Hepatocyte (in vitro differentiated cells): ENCODE measurements at regions not wholly inside any gene's neighbourhood (a gene's known extent, or its start where the extent isn't known, plus 50 kb on each side); places are given as distances from the start of the nearest gene placed in this dataset.

Experiments used
- DNase-seq: peaks from one replicate; pipeline ENCODE4 v3.0.0-alpha.2; 2016; ENCODE audit warnings: low spot score
- H2AFZ ChIP-seq: fragments of 200-600 bp; sonication (generic); 2 replicates; pipeline ENCODE4 v1.6.0; 2016; ENCODE audit warnings: antibody characterized with exemption, mild to moderate bottlenecking
- H3K27ac ChIP-seq: fragments of 200-600 bp; sonication (generic); 2 replicates; pipeline ENCODE4 v1.5.1; 2016; ENCODE audit warnings: mild to moderate bottlenecking
- H3K27me3 ChIP-seq: fragments of 200-600 bp; sonication (generic); 2 replicates; pipeline ENCODE4 v1.6.1; 2016
- H3K36me3 ChIP-seq: fragments of 200-600 bp; sonication (generic); replicated peaks from 2 replicates; pipeline ENCODE4 v1.5.1; 2016; ENCODE audit warnings: low read depth; ENCODE audit not compliant: insufficient read depth
- H3K4me1 ChIP-seq: fragments of 200-600 bp; sonication (generic); 2 replicates; pipeline ENCODE4 v1.5.1; 2016; ENCODE audit warnings: mild to moderate bottlenecking, moderate library complexity; ENCODE audit not compliant: insufficient read depth
- H3K4me2 ChIP-seq: fragments of 200-600 bp; sonication (generic); 2 replicates; pipeline ENCODE4 v1.6.0; 2016
- H3K4me3 ChIP-seq: fragments of 200-600 bp; sonication (generic); 2 replicates; pipeline ENCODE4 v1.5.1; 2016; ENCODE audit warnings: mild to moderate bottlenecking
- H3K79me2 ChIP-seq: fragments of 200-600 bp; sonication (generic); 2 replicates; pipeline ENCODE4 v1.6.0; 2017; ENCODE audit warnings: mild to moderate bottlenecking
- H3K9me2 ChIP-seq: fragments of 200-600 bp; sonication (generic); replicated peaks from 2 replicates; pipeline ENCODE4 v1.6.0; 2017; ENCODE audit warnings: mild to moderate bottlenecking; ENCODE audit not compliant: insufficient read depth
- H3K9me3 ChIP-seq: fragments of 200-600 bp; sonication (generic); 2 replicates; pipeline ENCODE4 v1.5.1; 2016; ENCODE audit warnings: low read depth, mild to moderate bottlenecking
- H4K20me1 ChIP-seq: fragments of 200-600 bp; sonication (generic); 2 replicates; pipeline ENCODE4 v1.6.0; 2016; ENCODE audit warnings: mild to moderate bottlenecking; ENCODE audit not compliant: insufficient read depth, poor library complexity, severe bottlenecking
- EZH2 ChIP-seq: fragments of 200-600 bp; sonication (generic); IDR thresholded peaks from 2 replicates; pipeline ENCODE4 v1.6.1; 2016; ENCODE audit warnings: antibody characterized with exemption, mild to moderate bottlenecking, borderline replicate concordance
- EZH2phosphoT487 ChIP-seq: fragments of 200-600 bp; sonication (generic); IDR thresholded peaks from one replicate; pipeline ENCODE4 v1.6.1; 2018; ENCODE audit warnings: antibody characterized with exemption, mild to moderate bottlenecking, low read depth, moderate library complexity; ENCODE audit not compliant: unreplicated experiment, severe bottlenecking
- WGBS: methylation state at CpG from one replicate; pipeline ENCODE4 v1.1.6; 2016; ENCODE audit warnings: low lambda C conversion rate; ENCODE audit errors: missing lambda C conversion rate; 5-methylcytosine and 5-hydroxymethylcytosine counted together
- TF ChIP-seq, protein P1 (sequence below): fragments of 200-600 bp; sonication (generic); IDR thresholded peaks from 2 replicates; pipeline ENCODE4 v1.5.1; 2016; ENCODE audit warnings: antibody characterized with exemption, mild to moderate bottlenecking; ENCODE audit not compliant: poor library complexity

DNA sequence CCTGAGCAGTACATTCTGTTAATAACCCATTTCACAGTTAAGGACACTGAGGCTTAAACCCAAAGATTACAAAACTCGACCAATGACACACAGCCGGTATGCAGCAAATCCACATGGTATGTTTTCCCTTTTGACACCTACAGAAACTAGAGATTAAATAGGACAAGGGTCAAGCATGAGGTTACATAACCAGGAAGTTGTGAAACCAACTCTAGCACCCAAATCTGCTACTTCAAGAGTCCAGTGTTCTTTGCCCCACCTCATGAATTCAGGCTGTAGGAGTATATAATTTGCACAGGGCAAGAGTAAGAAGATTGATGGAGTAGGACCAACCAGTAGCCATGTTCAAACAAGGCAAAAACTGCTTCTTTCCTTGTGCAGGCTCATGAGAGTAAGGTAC, 249.8 kb downstream of the BCL11A start:
- Histone ChIP-seq H3K4me2 (no peak overlapping the region), H3K27ac (no peak overlapping the region), H3K36me3 (no peaks in the 10 kb centered on the region), H2AFZ (no peak overlapping the region), H3K9me2 (no peaks in the 10 kb centered on the region), H3K79me2 (no peaks in the 10 kb centered on the region), H3K4me3 (no peak overlapping the region), H3K9me3 (no peaks in the 10 kb centered on the region), H3K27me3 (no peaks in the 10 kb centered on the region), H4K20me1 (no peaks in the 10 kb centered on the region), H3K4me1 (peaks cover 11% of the 10 kb centered on the region)
- no peak for TF ChIP-seq EZH2
- TF ChIP-seq EZH2phosphoT487: no peak
- TF ChIP-seq, protein P1, sequence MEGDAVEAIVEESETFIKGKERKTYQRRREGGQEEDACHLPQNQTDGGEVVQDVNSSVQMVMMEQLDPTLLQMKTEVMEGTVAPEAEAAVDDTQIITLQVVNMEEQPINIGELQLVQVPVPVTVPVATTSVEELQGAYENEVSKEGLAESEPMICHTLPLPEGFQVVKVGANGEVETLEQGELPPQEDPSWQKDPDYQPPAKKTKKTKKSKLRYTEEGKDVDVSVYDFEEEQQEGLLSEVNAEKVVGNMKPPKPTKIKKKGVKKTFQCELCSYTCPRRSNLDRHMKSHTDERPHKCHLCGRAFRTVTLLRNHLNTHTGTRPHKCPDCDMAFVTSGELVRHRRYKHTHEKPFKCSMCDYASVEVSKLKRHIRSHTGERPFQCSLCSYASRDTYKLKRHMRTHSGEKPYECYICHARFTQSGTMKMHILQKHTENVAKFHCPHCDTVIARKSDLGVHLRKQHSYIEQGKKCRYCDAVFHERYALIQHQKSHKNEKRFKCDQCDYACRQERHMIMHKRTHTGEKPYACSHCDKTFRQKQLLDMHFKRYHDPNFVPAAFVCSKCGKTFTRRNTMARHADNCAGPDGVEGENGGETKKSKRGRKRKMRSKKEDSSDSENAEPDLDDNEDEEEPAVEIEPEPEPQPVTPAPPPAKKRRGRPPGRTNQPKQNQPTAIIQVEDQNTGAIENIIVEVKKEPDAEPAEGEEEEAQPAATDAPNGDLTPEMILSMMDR: no peak
- WGBS: 74% methylated on average over 2 of the region's 2 CpGs
- no peak for DNase-seq

- H3K9me2 ChIP-seq: no peaks in the 10 kb centered on the region
- H4K20me1 ChIP-seq: no peaks in the 10 kb centered on the region
- H2AFZ ChIP-seq: no peak overlapping the region
- no peak overlapping the region for H3K27ac ChIP-seq
- peaks cover 11% of the 10 kb centered on the region for H3K4me1 ChIP-seq
- no peak for DNase-seq
- H3K4me3 ChIP-seq: no peak overlapping the region
- no peaks in the 10 kb centered on the region for H3K79me2 ChIP-seq
- H3K4me2 ChIP-seq: no peak overlapping the region
- TF ChIP-seq, protein P1: no peak
- TF ChIP-seq EZH2phosphoT487: no peak
- no peaks in the 10 kb centered on the region for H3K9me3 ChIP-seq
- no peaks in the 10 kb centered on the region for H3K36me3 ChIP-seq
- H3K27me3 ChIP-seq: no peaks in the 10 kb centered on the region
- WGBS: 92% methylated on average over 6 of the region's 6 CpGs
These were observed 250.9 kb downstream of the BCL11A start for GRCh38 chr2:60302377-60303126.

GRCh38 chr2:60301726-60302125, 251.7 kb downstream of the BCL11A start:
- Histone ChIP-seq H4K20me1 (no peaks in the 10 kb centered on the region), H3K27ac (no peak overlapping the region), H3K9me2 (no peaks in the 10 kb centered on the region), H3K4me3 (no peak overlapping the region), H3K27me3 (no peaks in the 10 kb centered on the region), H3K4me2 (no peak overlapping the region), H3K9me3 (no peaks in the 10 kb centered on the region), H3K4me1 (peaks cover 10% of the 10 kb centered on the region), H2AFZ (no peak overlapping the region), H3K36me3 (no peaks in the 10 kb centered on the region), H3K79me2 (no peaks in the 10 kb centered on the region)
- WGBS: 88% methylated on average over 3 of the region's 3 CpGs
- TF ChIP-seq EZH2phosphoT487 (no peak), EZH2 (no peak)
- TF ChIP-seq, protein P1: no peak
- no peak for DNase-seq
